ENCODE measurements at regions not wholly inside any gene's neighbourhood (a gene's known extent, or its start where the extent isn't known, plus 50 kb on each side); places are given as distances from the start of the nearest gene placed in this dataset.

- no peak for TF ChIP-seq CTCF (IDR thresholded peaks at IDR 0.05; ENCODE audit: control extremely low read depth in 1 of 3, insufficient read depth in 1 of 3, low read depth in 1 of 3, low read length in 3 of 3)
- TF ChIP-seq KDM4A (IDR thresholded peaks at IDR 0.05; ENCODE audit: low read depth, low read length, severe bottlenecking): no peak
Observed at GRCh38 chr2:59012971-59013370, 771.8 kb upstream of the FANCL start (continued).
